HEK293 (cell line): ENCODE measurements at regions not wholly inside any gene's neighbourhood (a gene's known extent, or its start where the extent isn't known, plus 50 kb on each side); places are given as distances from the start of the nearest gene placed in this dataset.

Experiments used
- GLI2 ChIP-seq: fragments of 450-650 bp; formaldehyde crosslinking; IDR thresholded peaks from 2 replicates; pipeline ENCODE4; 2017; ENCODE audit warnings: missing biosample characterization, missing genetic modification characterization, low read depth, borderline replicate concordance
- MEIS1 ChIP-seq: sonication (generic); formaldehyde crosslinking; IDR thresholded peaks from 2 replicates; pipeline ENCODE4 v1.8.1; 2022; ENCODE audit warnings: missing genetic modification reagents, mild to moderate bottlenecking, borderline replicate concordance
- ZFHX2 ChIP-seq: fragments of 450-650 bp; formaldehyde crosslinking; conservative IDR thresholded peaks from 2 replicates; pipeline ENCODE4 v1.5.1; 2016; ENCODE audit warnings: missing biosample characterization, missing genetic modification characterization
- ZNF274 ChIP-seq, 2 experiments: fragments of 200-500 bp in 1 of 2; fragments of 450-650 bp in 1 of 2; sonication (Bioruptor generic) in 1 of 2; formaldehyde crosslinking in 1 of 2; IDR thresholded peaks; 2 replicates each; pipeline versions ENCODE4 v1.5.1 to v1.6.1; 2014 to 2016; ENCODE audit warnings: borderline replicate concordance in 1 of 2, inconsistent platforms in 1 of 2, low read length in 1 of 2, missing biosample characterization in 1 of 2, missing genetic modification characterization in 1 of 2
- ZNF423 ChIP-seq: fragments of 450-650 bp; formaldehyde crosslinking; IDR thresholded peaks from 2 replicates; pipeline ENCODE4 v1.5.1; 2016; ENCODE audit warnings: missing biosample characterization, missing genetic modification characterization
- ZNF629 ChIP-seq: fragments of 450-650 bp; formaldehyde crosslinking; IDR thresholded peaks from 2 replicates; pipeline ENCODE4 v1.5.1; 2017; ENCODE audit warnings: missing biosample characterization, missing genetic modification characterization
- ZNF658 ChIP-seq: fragments of 450-650 bp; formaldehyde crosslinking; IDR thresholded peaks from 2 replicates; pipeline ENCODE4; 2016; ENCODE audit warnings: missing biosample characterization, missing genetic modification characterization
- ZSCAN23 ChIP-seq: fragments of 450-650 bp; formaldehyde crosslinking; IDR thresholded peaks from 2 replicates; pipeline ENCODE4 v1.5.1; 2016; ENCODE audit warnings: missing biosample characterization, missing genetic modification characterization
- TF ChIP-seq, protein P1 (sequence below): fragments of 450-650 bp; formaldehyde crosslinking; IDR thresholded peaks from 2 replicates; pipeline ENCODE4 v1.5.1; 2016; ENCODE audit warnings: missing biosample characterization, missing genetic modification characterization
- TF ChIP-seq, protein P2 (sequence below): fragments of 450-650 bp; formaldehyde crosslinking; IDR thresholded peaks from 2 replicates; pipeline ENCODE4 v1.5.1; 2016; ENCODE audit warnings: missing biosample characterization, missing genetic modification characterization

DNA sequence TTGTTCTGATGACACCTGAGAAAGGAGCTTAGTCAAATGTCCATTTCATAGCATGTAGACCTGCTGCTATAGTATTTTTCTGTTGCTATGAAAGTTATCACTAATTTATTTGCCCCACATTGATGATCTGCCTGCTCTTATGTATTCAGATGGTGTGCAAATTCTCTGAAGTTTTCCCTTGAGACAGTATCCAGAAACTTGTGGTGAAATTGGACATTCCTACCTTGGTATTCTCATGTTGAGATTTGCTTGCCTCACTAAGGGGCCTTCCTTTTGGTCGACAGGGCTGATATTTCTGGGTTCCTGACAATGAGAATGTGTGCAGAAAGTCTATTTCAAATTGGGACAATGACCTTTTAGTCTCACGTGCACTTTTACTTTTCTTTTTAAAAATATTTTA, 253.2 kb upstream of the FZD8 start:
- TF ChIP-seq ZNF423 (tag by site-specific recombination) (no peak), ZSCAN23 (no peak), ZNF274 (IDR thresholded peaks at IDR 0.05; ENCODE audit: low read length) (no peak), ZNF274 (tag by site-specific recombination; IDR thresholded peaks at IDR 0.05; ENCODE audit: borderline replicate concordance) (no peak), ZNF629 (tag by site-specific recombination) (no peak), ZNF658 (no peak), ZFHX2 (no peak), GLI2 (tag by site-specific recombination) (no peak), MEIS1 (CRISPR knock-in tag) (no peak)
- TF ChIP-seq, protein P1, sequence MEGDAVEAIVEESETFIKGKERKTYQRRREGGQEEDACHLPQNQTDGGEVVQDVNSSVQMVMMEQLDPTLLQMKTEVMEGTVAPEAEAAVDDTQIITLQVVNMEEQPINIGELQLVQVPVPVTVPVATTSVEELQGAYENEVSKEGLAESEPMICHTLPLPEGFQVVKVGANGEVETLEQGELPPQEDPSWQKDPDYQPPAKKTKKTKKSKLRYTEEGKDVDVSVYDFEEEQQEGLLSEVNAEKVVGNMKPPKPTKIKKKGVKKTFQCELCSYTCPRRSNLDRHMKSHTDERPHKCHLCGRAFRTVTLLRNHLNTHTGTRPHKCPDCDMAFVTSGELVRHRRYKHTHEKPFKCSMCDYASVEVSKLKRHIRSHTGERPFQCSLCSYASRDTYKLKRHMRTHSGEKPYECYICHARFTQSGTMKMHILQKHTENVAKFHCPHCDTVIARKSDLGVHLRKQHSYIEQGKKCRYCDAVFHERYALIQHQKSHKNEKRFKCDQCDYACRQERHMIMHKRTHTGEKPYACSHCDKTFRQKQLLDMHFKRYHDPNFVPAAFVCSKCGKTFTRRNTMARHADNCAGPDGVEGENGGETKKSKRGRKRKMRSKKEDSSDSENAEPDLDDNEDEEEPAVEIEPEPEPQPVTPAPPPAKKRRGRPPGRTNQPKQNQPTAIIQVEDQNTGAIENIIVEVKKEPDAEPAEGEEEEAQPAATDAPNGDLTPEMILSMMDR (tag by site-specific recombination), result no peak
- TF ChIP-seq, protein P2, sequence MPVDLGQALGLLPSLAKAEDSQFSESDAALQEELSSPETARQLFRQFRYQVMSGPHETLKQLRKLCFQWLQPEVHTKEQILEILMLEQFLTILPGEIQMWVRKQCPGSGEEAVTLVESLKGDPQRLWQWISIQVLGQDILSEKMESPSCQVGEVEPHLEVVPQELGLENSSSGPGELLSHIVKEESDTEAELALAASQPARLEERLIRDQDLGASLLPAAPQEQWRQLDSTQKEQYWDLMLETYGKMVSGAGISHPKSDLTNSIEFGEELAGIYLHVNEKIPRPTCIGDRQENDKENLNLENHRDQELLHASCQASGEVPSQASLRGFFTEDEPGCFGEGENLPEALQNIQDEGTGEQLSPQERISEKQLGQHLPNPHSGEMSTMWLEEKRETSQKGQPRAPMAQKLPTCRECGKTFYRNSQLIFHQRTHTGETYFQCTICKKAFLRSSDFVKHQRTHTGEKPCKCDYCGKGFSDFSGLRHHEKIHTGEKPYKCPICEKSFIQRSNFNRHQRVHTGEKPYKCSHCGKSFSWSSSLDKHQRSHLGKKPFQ (tag by site-specific recombination), result no peak
